ENCODE measurements at regions not wholly inside any gene's neighbourhood (a gene's known extent, or its start where the extent isn't known, plus 50 kb on each side); places are given as distances from the start of the nearest gene placed in this dataset.

DNA sequence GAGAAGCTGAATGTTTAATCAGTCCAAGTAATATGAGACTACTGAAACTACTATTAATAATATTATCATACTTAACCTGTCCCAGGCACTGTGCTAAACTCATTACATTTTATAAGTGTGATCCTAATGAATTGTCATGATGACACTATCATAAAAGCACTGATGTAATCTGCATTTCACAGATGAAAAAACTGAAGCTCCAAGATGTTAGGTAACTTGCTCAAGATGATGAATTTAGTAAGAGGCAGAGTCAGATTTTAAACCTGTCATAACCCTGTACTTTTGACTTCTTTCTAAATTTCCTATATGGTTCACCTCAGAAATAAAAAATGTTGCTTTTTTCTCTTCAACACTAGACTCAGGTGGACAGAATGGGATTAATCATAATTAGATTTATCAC, 237.6 kb downstream of the ALDH8A1 start:
- Mint-ChIP-seq H3K27ac (no peak overlapping the region), H3K4me1 (ENCODE audit: low read depth) (no peaks in the 10 kb centered on the region), H3K9me3 (ENCODE audit: low read depth) (no peaks in the 10 kb centered on the region), H3K36me3 (ENCODE audit: insufficient read depth) (no peaks in the 10 kb centered on the region), H3K4me3 (ENCODE audit: low read depth) (no peak overlapping the region), H3K27me3 (no peaks in the 10 kb centered on the region)
- no peak for DNase-seq (ENCODE audit: low spot score, unreplicated experiment)
- TF ChIP-seq, protein P1, sequence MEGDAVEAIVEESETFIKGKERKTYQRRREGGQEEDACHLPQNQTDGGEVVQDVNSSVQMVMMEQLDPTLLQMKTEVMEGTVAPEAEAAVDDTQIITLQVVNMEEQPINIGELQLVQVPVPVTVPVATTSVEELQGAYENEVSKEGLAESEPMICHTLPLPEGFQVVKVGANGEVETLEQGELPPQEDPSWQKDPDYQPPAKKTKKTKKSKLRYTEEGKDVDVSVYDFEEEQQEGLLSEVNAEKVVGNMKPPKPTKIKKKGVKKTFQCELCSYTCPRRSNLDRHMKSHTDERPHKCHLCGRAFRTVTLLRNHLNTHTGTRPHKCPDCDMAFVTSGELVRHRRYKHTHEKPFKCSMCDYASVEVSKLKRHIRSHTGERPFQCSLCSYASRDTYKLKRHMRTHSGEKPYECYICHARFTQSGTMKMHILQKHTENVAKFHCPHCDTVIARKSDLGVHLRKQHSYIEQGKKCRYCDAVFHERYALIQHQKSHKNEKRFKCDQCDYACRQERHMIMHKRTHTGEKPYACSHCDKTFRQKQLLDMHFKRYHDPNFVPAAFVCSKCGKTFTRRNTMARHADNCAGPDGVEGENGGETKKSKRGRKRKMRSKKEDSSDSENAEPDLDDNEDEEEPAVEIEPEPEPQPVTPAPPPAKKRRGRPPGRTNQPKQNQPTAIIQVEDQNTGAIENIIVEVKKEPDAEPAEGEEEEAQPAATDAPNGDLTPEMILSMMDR (IDR thresholded peaks at IDR 0.05; ENCODE audit: unreplicated experiment), result no peak

DNA sequence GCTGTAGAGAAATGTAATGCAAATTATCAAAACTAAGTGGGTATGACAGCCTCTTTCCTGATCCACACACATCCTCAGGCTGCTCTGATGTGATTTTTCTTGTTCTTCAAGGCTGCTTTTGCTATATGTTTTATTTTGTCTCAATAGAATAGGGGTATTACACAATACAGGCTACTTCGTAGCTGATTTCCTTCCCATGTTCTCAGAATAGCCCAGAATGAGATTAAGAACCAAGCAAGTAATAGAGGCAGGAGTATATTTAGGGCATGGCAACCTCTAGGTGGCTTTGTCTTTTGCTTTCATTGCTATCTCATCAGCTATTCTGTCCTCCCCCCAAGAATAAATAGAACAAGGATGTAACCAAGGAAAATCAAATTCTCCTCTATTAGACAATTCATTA, 241.8 kb downstream of the ALDH8A1 start:
- Mint-ChIP-seq H3K27me3 (no peaks in the 10 kb centered on the region), H3K4me3 (ENCODE audit: low read depth) (no peak overlapping the region), H3K36me3 (ENCODE audit: insufficient read depth) (no peaks in the 10 kb centered on the region), H3K4me1 (ENCODE audit: low read depth) (peaks cover 7% of the 10 kb centered on the region), H3K27ac (no peak overlapping the region), H3K9me3 (ENCODE audit: low read depth) (no peaks in the 10 kb centered on the region)
- DNase-seq (ENCODE audit: low spot score, unreplicated experiment), result no peak
- TF ChIP-seq, protein P1 (IDR thresholded peaks at IDR 0.05; ENCODE audit: unreplicated experiment), result no peak

DNA sequence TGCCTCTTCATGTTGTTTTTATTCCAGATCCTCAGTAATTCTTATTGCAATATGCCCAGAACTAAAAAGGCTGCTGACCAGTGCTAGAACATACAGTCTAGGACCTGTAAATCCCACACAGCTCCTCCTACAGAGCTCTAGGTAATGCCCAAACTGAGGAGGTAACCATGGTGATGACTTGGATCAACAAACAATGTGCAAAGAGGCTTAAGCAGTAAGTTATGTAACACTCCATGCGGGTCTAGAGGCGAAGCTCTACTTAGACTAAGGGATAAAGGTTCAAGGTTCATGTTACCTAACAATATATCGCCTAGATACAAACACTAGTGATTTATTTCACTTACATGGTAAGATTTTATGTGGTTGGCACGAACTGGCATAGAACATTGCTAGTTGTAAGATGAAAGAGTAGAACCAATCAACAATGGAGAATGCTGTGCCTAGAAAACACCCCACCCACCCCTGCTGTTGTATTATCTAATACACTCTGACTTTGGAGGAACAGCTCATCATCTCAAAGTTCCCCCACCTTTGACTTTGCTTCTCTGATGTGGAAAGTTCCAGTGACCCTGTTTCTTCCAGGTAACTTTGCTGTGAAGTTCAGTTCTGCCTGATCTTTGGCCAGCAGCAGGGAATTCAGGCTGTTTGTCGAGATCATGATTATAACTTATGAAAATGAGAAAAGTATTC, 242.4 kb downstream of the ALDH8A1 start:
- no peak for DNase-seq (ENCODE audit: low spot score, unreplicated experiment)
- H3K9me3 Mint-ChIP-seq (ENCODE audit: low read depth), result no peaks in the 10 kb centered on the region
- H3K4me3 Mint-ChIP-seq (ENCODE audit: low read depth), result no peak overlapping the region
- H3K27me3 Mint-ChIP-seq, result no peaks in the 10 kb centered on the region
- no peak overlapping the region for H3K27ac Mint-ChIP-seq
- peaks cover 10% of the 10 kb centered on the region for H3K4me1 Mint-ChIP-seq (ENCODE audit: low read depth)
- no peaks in the 10 kb centered on the region for H3K36me3 Mint-ChIP-seq (ENCODE audit: insufficient read depth)
- TF ChIP-seq, protein P1 (IDR thresholded peaks at IDR 0.05; ENCODE audit: unreplicated experiment), result no peak

DNA sequence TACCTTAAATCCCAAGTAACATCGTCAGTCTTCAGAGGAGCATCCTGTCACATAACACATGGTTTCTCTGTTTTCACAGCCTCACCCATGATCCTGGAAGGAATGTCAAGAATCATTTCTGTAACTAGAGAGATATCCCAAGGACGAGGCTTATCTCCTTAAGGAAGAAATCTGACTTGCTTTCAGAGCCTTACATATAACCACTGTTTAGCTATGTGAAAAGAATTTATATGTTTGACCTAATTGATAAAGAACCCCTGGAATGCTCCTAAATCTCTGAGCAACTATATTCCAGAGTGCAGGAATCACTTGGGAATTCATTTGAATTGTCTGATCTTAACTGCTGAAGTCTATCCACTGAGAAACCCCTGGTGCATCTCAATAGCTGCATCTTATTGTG, 243.1 kb downstream of the ALDH8A1 start:
- TF ChIP-seq, protein P1 (IDR thresholded peaks at IDR 0.05; ENCODE audit: unreplicated experiment), result no peak
- Mint-ChIP-seq H3K9me3 (ENCODE audit: low read depth) (no peaks in the 10 kb centered on the region), H3K4me1 (ENCODE audit: low read depth) (peaks cover 10% of the 10 kb centered on the region), H3K27ac (no peak overlapping the region), H3K36me3 (ENCODE audit: insufficient read depth) (no peaks in the 10 kb centered on the region), H3K27me3 (no peaks in the 10 kb centered on the region), H3K4me3 (ENCODE audit: low read depth) (no peak overlapping the region)
- DNase-seq (ENCODE audit: low spot score, unreplicated experiment), result no peak

DNA sequence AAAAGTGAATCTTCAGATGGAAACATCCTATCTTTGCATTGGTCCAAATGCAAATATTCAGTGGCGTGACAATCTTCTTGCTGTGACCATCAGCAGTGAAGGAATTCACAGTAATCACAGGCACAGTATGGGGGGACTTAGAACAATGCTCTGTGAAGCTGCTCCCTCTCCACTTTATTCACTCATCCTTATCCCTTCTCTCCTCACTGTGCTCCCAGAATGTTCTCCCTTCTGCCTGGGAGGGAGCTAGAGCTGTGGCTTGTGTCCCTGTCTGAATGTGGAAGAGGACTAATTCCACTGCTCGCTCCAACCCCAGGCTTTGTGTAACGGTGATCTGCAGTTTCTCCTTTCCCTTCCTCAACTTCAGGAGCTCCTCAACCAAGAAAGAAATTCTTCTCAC, 243.7 kb downstream of the ALDH8A1 start:
- Mint-ChIP-seq H3K4me1 (ENCODE audit: low read depth) (peaks cover 10% of the 10 kb centered on the region), H3K9me3 (ENCODE audit: low read depth) (no peaks in the 10 kb centered on the region), H3K27me3 (no peaks in the 10 kb centered on the region), H3K27ac (no peak overlapping the region), H3K4me3 (ENCODE audit: low read depth) (no peak overlapping the region), H3K36me3 (ENCODE audit: insufficient read depth) (no peaks in the 10 kb centered on the region)
- TF ChIP-seq, protein P1 (IDR thresholded peaks at IDR 0.05; ENCODE audit: unreplicated experiment), result no peak
- no peak for DNase-seq (ENCODE audit: low spot score, unreplicated experiment)
